ENCODE measurements at regions not wholly inside any gene's neighbourhood (a gene's known extent, or its start where the extent isn't known, plus 50 kb on each side); places are given as distances from the start of the nearest gene placed in this dataset.

- Histone ChIP-seq H3K9ac (ENCODE audit: low read length) (no peak overlapping the region), H3K4me1 (ENCODE audit: insufficient read depth, low read length) (no peaks in the 10 kb centered on the region), H4K20me1 (ENCODE audit: low read length) (no peaks in the 10 kb centered on the region), H2AFZ (ENCODE audit: low read length) (no peak overlapping the region), H3F3A (ENCODE audit: low read length, unreplicated experiment) (no peaks in the 10 kb centered on the region), H3K4me3 (ENCODE audit: low read length) (no peak overlapping the region), H3K9me2 (replicated peaks; ENCODE audit: low read length) (no peaks in the 10 kb centered on the region), H3K36me3 (ENCODE audit: low read depth, low read length) (no peaks in the 10 kb centered on the region), H3K27me3 (ENCODE audit: low read length) (no peaks in the 10 kb centered on the region), H3K27ac (ENCODE audit: low read length) (no peak overlapping the region), H3K4me2 (ENCODE audit: low read length) (no peak overlapping the region), H3K79me2 (ENCODE audit: low read length) (no peaks in the 10 kb centered on the region), H3K9me3 (ENCODE audit: low read length) (no peaks in the 10 kb centered on the region)
- intact Hi-C loops (cut with micrococcal nuclease): no loop called here
- TF ChIP-seq EZH2 (IDR thresholded peaks at IDR 0.05; ENCODE audit: low read length, unreplicated experiment) (no peak), CTCF (conservative IDR thresholded peaks at IDR 0.05; ENCODE audit: low read depth, low read length) (no peak), EZH2phosphoT487 (IDR thresholded peaks at IDR 0.05; ENCODE audit: borderline replicate concordance, low read length) (no peak)
- no peak for DNase-seq
- no TSS peak for BruUV-seq (replicated peaks)
- no peak for ATAC-seq
- ChIA-PET POLR2A (ENCODE audit: unreplicated experiment) (no interaction called here), CTCF (no interaction called here)
These were observed 87.3 kb upstream of the DMD start for GRCh38 chrX:33298622-33299021.

GRCh38 chrX:33285550-33285949, 74.2 kb upstream of the DMD start:
- Histone ChIP-seq H3K9me3 (ENCODE audit: low read length) (no peaks in the 10 kb centered on the region), H3K4me2 (ENCODE audit: low read length) (no peak overlapping the region), H3K27me3 (ENCODE audit: low read length) (no peaks in the 10 kb centered on the region), H3K9me2 (replicated peaks; ENCODE audit: low read length) (no peaks in the 10 kb centered on the region), H4K20me1 (ENCODE audit: low read length) (no peaks in the 10 kb centered on the region), H3K4me1 (ENCODE audit: insufficient read depth, low read length) (no peaks in the 10 kb centered on the region), H3K36me3 (ENCODE audit: low read depth, low read length) (no peaks in the 10 kb centered on the region), H3K27ac (ENCODE audit: low read length) (no peak overlapping the region), H3K79me2 (ENCODE audit: low read length) (no peaks in the 10 kb centered on the region), H3K9ac (ENCODE audit: low read length) (no peak overlapping the region), H3F3A (ENCODE audit: low read length, unreplicated experiment) (no peaks in the 10 kb centered on the region), H2AFZ (ENCODE audit: low read length) (no peak overlapping the region), H3K4me3 (ENCODE audit: low read length) (no peak overlapping the region)
- ATAC-seq (no peak), DNase-seq (peak; percentile 17)
- intact Hi-C loops (cut with micrococcal nuclease): no loop called here
- POLR2A ChIA-PET (ENCODE audit: unreplicated experiment): no interaction called here
- TF ChIP-seq CTCF (conservative IDR thresholded peaks at IDR 0.05; ENCODE audit: low read depth, low read length) (no peak), EZH2phosphoT487 (IDR thresholded peaks at IDR 0.05; ENCODE audit: borderline replicate concordance, low read length) (no peak), EZH2 (IDR thresholded peaks at IDR 0.05; ENCODE audit: low read length, unreplicated experiment) (no peak)
- no TSS peak for BruUV-seq (replicated peaks)
- CTCF ChIA-PET: no interaction called here

- Histone ChIP-seq H4K20me1 (ENCODE audit: low read length) (no peaks in the 10 kb centered on the region), H3K9ac (ENCODE audit: low read length) (no peak overlapping the region), H3K4me3 (ENCODE audit: low read length) (no peak overlapping the region), H3K27ac (ENCODE audit: low read length) (no peak overlapping the region), H3K4me2 (ENCODE audit: low read length) (no peak overlapping the region), H3K9me3 (ENCODE audit: low read length) (no peaks in the 10 kb centered on the region), H2AFZ (ENCODE audit: low read length) (no peak overlapping the region), H3K36me3 (ENCODE audit: low read depth, low read length) (no peaks in the 10 kb centered on the region), H3K27me3 (ENCODE audit: low read length) (no peaks in the 10 kb centered on the region), H3F3A (ENCODE audit: low read length, unreplicated experiment) (no peaks in the 10 kb centered on the region), H3K79me2 (ENCODE audit: low read length) (no peaks in the 10 kb centered on the region), H3K4me1 (ENCODE audit: insufficient read depth, low read length) (no peaks in the 10 kb centered on the region), H3K9me2 (replicated peaks; ENCODE audit: low read length) (no peaks in the 10 kb centered on the region)
- no peak for TF ChIP-seq EZH2 (IDR thresholded peaks at IDR 0.05; ENCODE audit: low read length, unreplicated experiment)
- no peak for TF ChIP-seq EZH2phosphoT487 (IDR thresholded peaks at IDR 0.05; ENCODE audit: borderline replicate concordance, low read length)
- TF ChIP-seq CTCF (conservative IDR thresholded peaks at IDR 0.05; ENCODE audit: low read depth, low read length): no peak
- no TSS peak for BruUV-seq (replicated peaks)
- POLR2A ChIA-PET (ENCODE audit: unreplicated experiment): no interaction called here
- CTCF ChIA-PET: no interaction called here
- ATAC-seq: no peak
- intact Hi-C loops (cut with micrococcal nuclease): no loop called here
- DNase-seq: no peak
These were observed 65.7 kb upstream of the DMD start for GRCh38 chrX:33277046-33277445.

Measured in PC-3 (cell line).